ENCODE measurements at regions not wholly inside any gene's neighbourhood (a gene's known extent, or its start where the extent isn't known, plus 50 kb on each side); places are given as distances from the start of the nearest gene placed in this dataset.

DNA sequence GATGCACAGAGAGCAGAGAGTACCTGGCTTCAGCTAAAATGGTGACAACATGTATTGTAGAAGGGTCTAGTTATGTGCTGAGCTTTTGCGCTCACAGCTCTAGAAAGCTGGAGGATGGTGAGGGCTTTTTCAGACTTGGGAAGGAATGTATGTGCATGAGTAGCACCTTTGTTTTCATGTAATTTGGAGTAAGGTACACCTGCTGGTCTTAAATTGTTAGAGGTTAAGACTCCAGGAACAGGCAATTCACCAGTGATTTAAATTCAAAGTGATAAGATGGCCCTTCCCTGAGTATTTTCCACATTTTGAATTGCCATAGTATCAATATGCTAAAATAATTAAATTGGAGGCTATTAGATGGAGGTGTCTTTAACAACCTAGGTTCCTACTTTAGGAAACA lies 436.4 kb upstream of the GOLIM4 start:
- TF ChIP-seq CTCF (IDR thresholded peaks at IDR 0.05) (no peak), POLR2A (IDR thresholded peaks at IDR 0.05) (no peak)
